IPS-15b (cell line): ENCODE measurements at regions not wholly inside any gene's neighbourhood (a gene's known extent, or its start where the extent isn't known, plus 50 kb on each side); places are given as distances from the start of the nearest gene placed in this dataset.

ENCODE experiments used
- H3K27me3 ChIP-seq: one replicate; pipeline ENCODE4 v1.6.1; 2013; ENCODE audit warnings: low read length; ENCODE audit not compliant: control insufficient read depth, insufficient read depth
- H3K36me3 ChIP-seq: one replicate; pipeline ENCODE4 v1.6.1; 2013; ENCODE audit warnings: low read length; ENCODE audit not compliant: control insufficient read depth, insufficient read depth
- H3K4me1 ChIP-seq: one replicate; pipeline ENCODE4 v1.6.1; 2013; ENCODE audit warnings: mild to moderate bottlenecking, low read length; ENCODE audit not compliant: control insufficient read depth, insufficient read depth
- H3K4me3 ChIP-seq: one replicate; pipeline ENCODE4 v1.5.1; 2013; ENCODE audit warnings: low read depth, low read length
- H3K9ac ChIP-seq: one replicate; pipeline ENCODE4 v1.6.1; 2013; ENCODE audit warnings: low read depth, mild to moderate bottlenecking, low read length
- H3K9me3 ChIP-seq: one replicate; pipeline ENCODE4 v1.6.1; 2013; ENCODE audit warnings: mild to moderate bottlenecking, low read length; ENCODE audit not compliant: control insufficient read depth, insufficient read depth

- H3K27me3 ChIP-seq = no peaks in the 10 kb centered on the region
- H3K9ac ChIP-seq = no peak overlapping the region
- no peaks in the 10 kb centered on the region for H3K4me1 ChIP-seq
- H3K9me3 ChIP-seq = no peaks in the 10 kb centered on the region
- no peaks in the 10 kb centered on the region for H3K36me3 ChIP-seq
- H3K4me3 ChIP-seq = no peak overlapping the region
Measured at GRCh38 chr2:18741191-18741590, 151.8 kb upstream of the NT5C1B start.

- no peaks in the 10 kb centered on the region for H3K4me1 ChIP-seq
- H3K27me3 ChIP-seq = no peaks in the 10 kb centered on the region
- H3K9ac ChIP-seq = no peak overlapping the region
- no peaks in the 10 kb centered on the region for H3K36me3 ChIP-seq
- no peak overlapping the region for H3K4me3 ChIP-seq
- H3K9me3 ChIP-seq = no peaks in the 10 kb centered on the region
Measured at GRCh38 chr2:18740474-18740881, 151.1 kb upstream of the NT5C1B start.

- no peaks in the 10 kb centered on the region for H3K36me3 ChIP-seq
- H3K4me3 ChIP-seq = no peak overlapping the region
- no peaks in the 10 kb centered on the region for H3K9me3 ChIP-seq
- no peak overlapping the region for H3K9ac ChIP-seq
- H3K27me3 ChIP-seq = no peaks in the 10 kb centered on the region
- no peaks in the 10 kb centered on the region for H3K4me1 ChIP-seq
Measured at GRCh38 chr2:18731666-18732065, 142.3 kb upstream of the NT5C1B start.

- no peaks in the 10 kb centered on the region for H3K36me3 ChIP-seq
- H3K9me3 ChIP-seq = no peaks in the 10 kb centered on the region
- no peak overlapping the region for H3K9ac ChIP-seq
- H3K27me3 ChIP-seq = no peaks in the 10 kb centered on the region
- no peak overlapping the region for H3K4me3 ChIP-seq
- H3K4me1 ChIP-seq = no peaks in the 10 kb centered on the region
Measured at GRCh38 chr2:18724371-18725145, 135.2 kb upstream of the NT5C1B start.

- Histone ChIP-seq H3K4me3 (no peak overlapping the region), H3K4me1 (no peaks in the 10 kb centered on the region), H3K9ac (no peak overlapping the region), H3K27me3 (no peaks in the 10 kb centered on the region), H3K36me3 (no peaks in the 10 kb centered on the region), H3K9me3 (no peaks in the 10 kb centered on the region)
Measured at GRCh38 chr2:18723219-18723618, 133.8 kb upstream of the NT5C1B start.

GRCh38 chr2:18722101-18722500, 132.7 kb upstream of the NT5C1B start:
- Histone ChIP-seq H3K4me3 (no peak overlapping the region), H3K36me3 (no peaks in the 10 kb centered on the region), H3K9ac (no peak overlapping the region), H3K4me1 (no peaks in the 10 kb centered on the region), H3K27me3 (no peaks in the 10 kb centered on the region), H3K9me3 (no peaks in the 10 kb centered on the region)

- H3K9me3 ChIP-seq = no peaks in the 10 kb centered on the region
- H3K27me3 ChIP-seq = no peaks in the 10 kb centered on the region
- H3K4me3 ChIP-seq = no peak overlapping the region
- H3K36me3 ChIP-seq = no peaks in the 10 kb centered on the region
- no peaks in the 10 kb centered on the region for H3K4me1 ChIP-seq
- no peak overlapping the region for H3K9ac ChIP-seq
Measured at GRCh38 chr2:18721038-18721922, 131.9 kb upstream of the NT5C1B start.

GRCh38 chr2:18719978-18720775, 130.8 kb upstream of the NT5C1B start:
- no peaks in the 10 kb centered on the region for H3K27me3 ChIP-seq
- H3K4me1 ChIP-seq = no peaks in the 10 kb centered on the region
- no peak overlapping the region for H3K9ac ChIP-seq
- H3K4me3 ChIP-seq = no peak overlapping the region
- H3K9me3 ChIP-seq = no peaks in the 10 kb centered on the region
- H3K36me3 ChIP-seq = no peaks in the 10 kb centered on the region

GRCh38 chr2:18708203-18708715, 118.9 kb upstream of the NT5C1B start:
- H3K27me3 ChIP-seq = no peaks in the 10 kb centered on the region
- no peaks in the 10 kb centered on the region for H3K4me1 ChIP-seq
- H3K9ac ChIP-seq = no peak overlapping the region
- H3K4me3 ChIP-seq = no peak overlapping the region
- H3K36me3 ChIP-seq = no peaks in the 10 kb centered on the region
- H3K9me3 ChIP-seq = no peaks in the 10 kb centered on the region

GRCh38 chr2:18706001-18706400, 116.6 kb upstream of the NT5C1B start:
- H3K4me3 ChIP-seq = no peak overlapping the region
- no peaks in the 10 kb centered on the region for H3K27me3 ChIP-seq
- no peaks in the 10 kb centered on the region for H3K4me1 ChIP-seq
- no peak overlapping the region for H3K9ac ChIP-seq
- no peaks in the 10 kb centered on the region for H3K36me3 ChIP-seq
- H3K9me3 ChIP-seq = no peaks in the 10 kb centered on the region

GRCh38 chr2:18704276-18704675, 114.9 kb upstream of the NT5C1B start:
- H3K36me3 ChIP-seq = no peaks in the 10 kb centered on the region
- H3K4me1 ChIP-seq = no peaks in the 10 kb centered on the region
- no peak overlapping the region for H3K4me3 ChIP-seq
- H3K9me3 ChIP-seq = no peaks in the 10 kb centered on the region
- H3K9ac ChIP-seq = no peak overlapping the region
- no peaks in the 10 kb centered on the region for H3K27me3 ChIP-seq
